HepG2 (cell line): ENCODE measurements at regions not wholly inside any gene's neighbourhood (a gene's known extent, or its start where the extent isn't known, plus 50 kb on each side); places are given as distances from the start of the nearest gene placed in this dataset.
A peak's percentile ranks its signal among the peaks of the same experiment; 100 is the strongest.

Experiments
- DMAP1 ChIP-seq: IDR thresholded peaks from 2 replicates; pipeline ENCODE4 v1.6.1; 2016
- FOXC1 ChIP-seq: sonication (generic); formaldehyde crosslinking; IDR thresholded peaks from 2 replicates; pipeline ENCODE4 v1.8.0; 2022; ENCODE audit warnings: mild to moderate bottlenecking, missing genetic modification reagents, borderline replicate concordance
- GRHL1 ChIP-seq: sonication (generic); formaldehyde crosslinking; conservative IDR thresholded peaks from 2 replicates; pipeline ENCODE4 v1.8.0; 2022; ENCODE audit warnings: missing genetic modification reagents
- GZF1 ChIP-seq: sonication (generic); formaldehyde crosslinking; IDR thresholded peaks from 2 replicates; pipeline ENCODE4 v1.5.1; 2020; ENCODE audit warnings: mild to moderate bottlenecking, missing genetic modification reagents
- HNRNPLL ChIP-seq: fragments of 200-400 bp; formaldehyde crosslinking; IDR thresholded peaks from 2 replicates; pipeline ENCODE4 v1.6.1; 2017; ENCODE audit warnings: mild to moderate bottlenecking, low read depth, low read length; ENCODE audit not compliant: poor library complexity, severe bottlenecking
- KDM4B ChIP-seq: sonication (generic); formaldehyde crosslinking; IDR thresholded peaks from 2 replicates; pipeline ENCODE4 v1.4.0; 2020; ENCODE audit warnings: missing genetic modification reagents
- SIN3A ChIP-seq: IDR thresholded peaks from 2 replicates; pipeline ENCODE4 v1.6.1; 2011; ENCODE audit warnings: low read depth, mild to moderate bottlenecking, control low read depth, low read length, borderline replicate concordance
- SMAD3 ChIP-seq: sonication (generic); formaldehyde crosslinking; IDR thresholded peaks from 2 replicates; pipeline ENCODE4 v1.4.0; 2020; ENCODE audit warnings: missing genetic modification reagents
- SRSF1 ChIP-seq: fragments of 200-400 bp; formaldehyde crosslinking; optimal IDR thresholded peaks from 2 replicates; pipeline ENCODE3; 2017; ENCODE audit warnings: mild to moderate bottlenecking, low read depth, low read length, moderate library complexity
- ZBTB14 ChIP-seq: sonication (generic); formaldehyde crosslinking; IDR thresholded peaks from 2 replicates; pipeline ENCODE4 v1.4.0; 2020; ENCODE audit warnings: missing genetic modification reagents
- ZHX2 ChIP-seq, 2 experiments: sonication (generic) in 1 of 2; formaldehyde crosslinking in 1 of 2; IDR thresholded peaks; 2 replicates each; pipeline versions ENCODE4 v1.6.1 to v1.9.0; 2014 to 2022; ENCODE audit warnings: antibody characterized with exemption in 1 of 2, borderline replicate concordance in 1 of 2, inconsistent platforms in 1 of 2, low read depth in 1 of 2, missing genetic modification reagents in 1 of 2
- ZMYM4 ChIP-seq: sonication (generic); formaldehyde crosslinking; IDR thresholded peaks from 2 replicates; pipeline ENCODE4 v1.8.1; 2023; ENCODE audit warnings: mild to moderate bottlenecking, missing genetic modification reagents
- TF ChIP-seq, protein P1 (sequence below): sonication (generic); formaldehyde crosslinking; IDR thresholded peaks from 2 replicates; pipeline ENCODE4 v1.4.0; 2020; ENCODE audit warnings: missing genetic modification reagents
- TF ChIP-seq, protein P2 (sequence below): sonication (generic); formaldehyde crosslinking; IDR thresholded peaks from 2 replicates; pipeline ENCODE4 v1.8.1; 2023; ENCODE audit warnings: mild to moderate bottlenecking, missing genetic modification reagents
- TF ChIP-seq, protein P3 (sequence below): sonication (generic); IDR thresholded peaks from 2 replicates; pipeline ENCODE4 v1.6.1; 2016; ENCODE audit warnings: low read depth, borderline replicate concordance

DNA sequence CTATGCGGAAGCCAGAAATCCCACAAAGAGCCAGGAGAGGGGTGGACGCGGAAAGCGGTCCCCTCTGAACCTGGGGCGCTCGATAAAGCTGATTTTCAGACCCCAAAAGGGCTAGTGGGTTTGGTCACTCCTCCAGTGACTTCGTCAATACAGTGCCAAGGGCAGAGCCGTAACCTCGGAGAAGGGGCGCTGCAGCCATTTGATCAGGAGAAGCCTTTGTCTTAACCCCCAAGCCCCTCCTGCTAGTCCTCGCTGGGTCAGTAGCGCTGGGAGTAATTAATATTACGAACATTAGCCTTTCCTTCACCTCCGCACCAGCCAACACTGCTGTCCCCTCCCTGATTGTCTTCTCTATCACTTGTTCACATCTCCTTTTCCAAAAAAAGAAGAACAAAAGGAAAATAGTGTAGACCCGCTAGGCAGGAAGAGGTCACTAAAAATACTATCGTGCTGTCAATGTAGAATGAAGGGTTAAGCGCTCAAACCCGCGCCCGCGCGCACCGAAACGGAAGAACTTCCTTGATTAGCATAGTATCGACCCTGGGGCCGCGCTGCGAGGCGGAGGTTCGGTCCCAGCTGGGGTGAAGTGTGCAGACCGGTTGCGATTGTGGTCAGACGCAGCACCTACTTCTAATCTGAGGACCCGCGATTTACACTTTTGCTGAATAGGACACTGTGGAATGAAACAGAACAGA, 63.2 kb upstream of the MAPRE2 start (continued):
- TF ChIP-seq GRHL1 (CRISPR knock-in tag) (no peak), SIN3A (0 out of 2 replicates have a peak, but pooled peaks have one; percentile 7), ZMYM4 (CRISPR knock-in tag) (peak; percentile 58), SMAD3 (no peak), HNRNPLL (no peak), GZF1 (0 out of 2 replicates have a peak, but pooled peaks have one; percentile 55), KDM4B (CRISPR knock-in tag) (no peak), ZBTB14 (CRISPR knock-in tag) (peak; percentile 44; the same call in 1 of the 2 replicates), DMAP1 (CRISPR knock-in tag) (peak; percentile 59; the same call in 1 of the 2 replicates), FOXC1 (CRISPR knock-in tag) (peak; percentile 30; the same call in 1 of the 2 replicates), SRSF1 (no peak), ZHX2 (IDR thresholded peaks at IDR 0.05; ENCODE audit: low read depth) (no peak), ZHX2 (CRISPR knock-in tag; IDR thresholded peaks at IDR 0.05; ENCODE audit: borderline replicate concordance) (0 out of 2 replicates have a peak, but pooled peaks have one; percentile 8)
- TF ChIP-seq, protein P1, sequence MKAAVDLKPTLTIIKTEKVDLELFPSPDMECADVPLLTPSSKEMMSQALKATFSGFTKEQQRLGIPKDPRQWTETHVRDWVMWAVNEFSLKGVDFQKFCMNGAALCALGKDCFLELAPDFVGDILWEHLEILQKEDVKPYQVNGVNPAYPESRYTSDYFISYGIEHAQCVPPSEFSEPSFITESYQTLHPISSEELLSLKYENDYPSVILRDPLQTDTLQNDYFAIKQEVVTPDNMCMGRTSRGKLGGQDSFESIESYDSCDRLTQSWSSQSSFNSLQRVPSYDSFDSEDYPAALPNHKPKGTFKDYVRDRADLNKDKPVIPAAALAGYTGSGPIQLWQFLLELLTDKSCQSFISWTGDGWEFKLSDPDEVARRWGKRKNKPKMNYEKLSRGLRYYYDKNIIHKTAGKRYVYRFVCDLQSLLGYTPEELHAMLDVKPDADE (CRISPR knock-in tag) = peak; percentile 2; the same call in 1 of the 2 replicates
- TF ChIP-seq, protein P2, sequence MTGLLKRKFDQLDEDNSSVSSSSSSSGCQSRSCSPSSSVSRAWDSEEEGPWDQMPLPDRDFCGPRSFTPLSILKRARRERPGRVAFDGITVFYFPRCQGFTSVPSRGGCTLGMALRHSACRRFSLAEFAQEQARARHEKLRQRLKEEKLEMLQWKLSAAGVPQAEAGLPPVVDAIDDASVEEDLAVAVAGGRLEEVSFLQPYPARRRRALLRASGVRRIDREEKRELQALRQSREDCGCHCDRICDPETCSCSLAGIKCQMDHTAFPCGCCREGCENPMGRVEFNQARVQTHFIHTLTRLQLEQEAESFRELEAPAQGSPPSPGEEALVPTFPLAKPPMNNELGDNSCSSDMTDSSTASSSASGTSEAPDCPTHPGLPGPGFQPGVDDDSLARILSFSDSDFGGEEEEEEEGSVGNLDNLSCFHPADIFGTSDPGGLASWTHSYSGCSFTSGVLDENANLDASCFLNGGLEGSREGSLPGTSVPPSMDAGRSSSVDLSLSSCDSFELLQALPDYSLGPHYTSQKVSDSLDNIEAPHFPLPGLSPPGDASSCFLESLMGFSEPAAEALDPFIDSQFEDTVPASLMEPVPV = 0 out of 2 replicates have a peak, but pooled peaks have one; percentile 61
- TF ChIP-seq, protein P3, sequence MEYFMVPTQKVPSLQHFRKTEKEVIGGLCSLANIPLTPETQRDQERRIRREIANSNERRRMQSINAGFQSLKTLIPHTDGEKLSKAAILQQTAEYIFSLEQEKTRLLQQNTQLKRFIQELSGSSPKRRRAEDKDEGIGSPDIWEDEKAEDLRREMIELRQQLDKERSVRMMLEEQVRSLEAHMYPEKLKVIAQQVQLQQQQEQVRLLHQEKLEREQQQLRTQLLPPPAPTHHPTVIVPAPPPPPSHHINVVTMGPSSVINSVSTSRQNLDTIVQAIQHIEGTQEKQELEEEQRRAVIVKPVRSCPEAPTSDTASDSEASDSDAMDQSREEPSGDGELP = peak; percentile 63; the same call in 1 of the 2 replicates
